T47D (cell line): ENCODE measurements at regions not wholly inside any gene's neighbourhood (a gene's known extent, or its start where the extent isn't known, plus 50 kb on each side); places are given as distances from the start of the nearest gene placed in this dataset.

Experiments
- DNase-seq, 2 experiments: peaks; one replicate each; pipeline versions ENCODE4 v3.0.0 to v3.0.0-alpha.2; 2011 to 2012; ENCODE audit warnings: low read depth in 1 of 2, low spot score in 1 of 2
- JUND ChIP-seq: IDR thresholded peaks from 2 replicates; pipeline ENCODE4 v1.6.1; 2012; ENCODE audit warnings: low read depth
- in situ Hi-C: cut with HindIII; loops from 2 replicates; pipeline ENCODE4 v1.10.0; 2016; ENCODE audit warnings: low sequenced_read_pairs, low pct_unique_long_range_greater_than_20kb

DNA sequence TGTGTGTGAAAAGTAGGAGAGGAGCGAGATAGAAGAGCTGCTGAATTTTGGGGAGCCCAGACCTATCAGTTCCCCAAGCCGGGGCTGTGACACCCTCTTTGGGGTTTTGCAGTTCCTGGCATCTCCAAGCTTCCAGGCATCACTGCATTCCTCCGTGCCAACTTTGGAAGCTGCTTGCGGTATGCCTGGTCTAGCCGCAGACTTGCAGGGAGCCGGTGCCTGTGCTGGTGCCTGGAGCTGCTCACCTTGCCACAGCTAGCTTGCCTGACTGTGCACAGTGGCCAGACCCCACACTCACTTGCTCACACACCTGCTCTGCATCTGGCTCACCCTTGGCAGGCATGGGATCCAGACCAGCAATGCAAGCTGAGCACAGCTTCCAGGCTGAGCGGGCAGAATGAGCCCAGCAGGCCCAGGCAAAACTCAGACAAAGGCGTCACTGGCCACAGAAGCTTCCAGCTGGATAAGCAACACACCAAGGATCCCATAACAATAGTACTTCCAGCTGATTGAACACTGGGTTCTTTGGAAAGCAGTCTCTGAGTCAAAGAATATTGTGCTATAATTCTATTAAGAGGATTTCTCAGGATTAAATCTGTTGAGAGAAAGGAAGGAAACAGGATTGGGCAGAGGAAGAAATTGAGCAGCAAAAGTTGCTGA, 390.9 kb downstream of the TEX13C start:
- no peak for DNase-seq
- in situ Hi-C loops = no loop called here
- no peak for TF ChIP-seq JUND

DNA sequence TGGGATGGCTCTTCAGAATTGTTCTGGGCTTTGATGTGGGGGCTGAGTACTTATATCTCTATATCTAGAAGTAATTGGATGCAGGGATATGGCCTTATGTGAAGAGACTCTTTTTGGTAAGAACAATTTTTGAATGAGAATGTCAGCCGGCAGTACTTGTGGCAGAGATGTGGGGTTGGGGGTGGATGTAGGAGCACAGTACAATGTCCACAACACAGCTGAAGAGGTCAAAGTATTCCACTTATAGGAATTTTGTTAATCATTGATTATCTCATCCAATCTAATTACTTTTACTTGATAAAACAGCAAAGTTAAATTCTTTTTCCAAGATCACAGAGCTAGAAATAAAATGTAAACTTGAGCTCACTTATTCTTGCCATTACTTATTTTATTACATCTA, 391.4 kb downstream of the TEX13C start:
- TF ChIP-seq JUND = no peak
- in situ Hi-C loops = no loop called here

DNA sequence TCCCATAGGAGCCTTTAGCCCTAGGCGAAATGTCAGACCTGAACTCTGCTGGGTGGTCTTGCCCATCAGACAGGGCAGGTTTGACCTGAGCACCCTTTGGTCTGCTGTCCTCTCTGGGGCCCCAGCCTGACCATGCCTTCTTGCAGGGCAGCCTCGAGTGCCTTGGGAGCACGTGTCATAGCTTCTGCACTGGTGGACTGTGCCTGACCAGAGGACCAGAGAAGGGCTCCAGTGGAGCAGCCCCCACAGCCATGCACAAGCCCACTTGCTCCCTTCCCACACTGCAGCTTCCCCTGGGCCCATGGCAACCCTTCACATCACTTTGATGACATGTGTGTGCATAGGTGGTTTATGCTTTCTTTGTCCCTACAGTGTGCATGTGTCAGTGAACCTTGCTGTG, 394.0 kb downstream of the TEX13C start:
- no peak for TF ChIP-seq JUND
- in situ Hi-C loops = no loop called here

More for the DNA sequence above, 391.4 kb downstream of the TEX13C start:
- no peak for DNase-seq

DNA sequence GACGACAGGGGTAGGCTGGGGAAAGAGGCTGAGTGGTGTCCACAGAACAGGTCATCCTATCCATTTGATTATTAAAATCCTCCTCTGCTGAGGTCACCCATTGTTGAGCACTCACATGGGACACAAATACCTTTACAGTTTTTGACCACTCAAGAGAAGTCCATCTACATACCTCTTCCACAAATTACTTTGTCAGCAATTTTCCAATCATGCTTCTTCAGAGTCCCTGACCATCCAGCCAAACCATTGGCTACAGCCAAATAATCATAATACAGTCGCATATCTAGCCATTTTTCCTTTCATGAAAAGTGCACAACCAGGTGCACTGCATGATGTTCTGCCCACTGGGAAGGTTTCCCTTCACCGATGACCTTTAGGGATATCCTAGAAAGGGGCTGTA, 407.4 kb downstream of the TEX13C start:
- no peak for DNase-seq
- TF ChIP-seq JUND = no peak
- in situ Hi-C loops = no loop called here

More for the DNA sequence above, 394.0 kb downstream of the TEX13C start:
- no peak for DNase-seq

DNA sequence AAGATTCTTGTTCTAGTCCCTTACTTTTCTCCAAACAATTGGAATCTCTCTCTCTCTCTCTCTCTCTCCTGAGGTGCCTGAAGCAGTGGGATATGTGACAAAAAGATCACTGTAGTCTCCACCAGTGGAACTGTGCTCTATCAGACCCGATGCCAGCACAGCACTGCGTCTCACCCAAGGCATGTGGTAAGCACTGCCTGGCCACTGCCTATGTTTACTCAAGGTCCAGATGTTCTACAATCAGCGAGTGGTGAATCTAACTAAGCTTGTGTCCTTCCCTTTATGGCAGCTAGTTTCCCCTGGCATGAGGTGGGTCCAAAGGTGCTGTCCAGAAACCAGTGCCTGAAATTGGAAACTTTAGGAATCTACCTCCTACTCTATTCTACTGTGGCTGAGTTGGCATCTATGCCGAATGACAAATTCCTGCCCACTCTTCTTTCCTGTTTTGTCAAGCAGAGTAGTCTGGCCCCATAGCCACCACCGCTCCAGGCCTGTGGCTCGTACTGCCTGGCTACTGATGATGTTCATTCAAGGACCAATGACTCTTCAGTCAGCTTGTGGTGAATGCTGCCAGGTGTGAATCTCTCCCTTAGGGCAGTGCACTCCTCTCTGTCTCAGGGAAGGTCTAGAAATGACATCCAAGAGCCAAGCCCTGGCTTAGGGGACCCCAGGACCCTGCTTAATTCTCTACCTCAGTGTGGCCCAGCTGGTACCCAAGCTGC, 416.5 kb downstream of the TEX13C start:
- TF ChIP-seq JUND = no peak
- in situ Hi-C loops = no loop called here
- no peak for DNase-seq

DNA sequence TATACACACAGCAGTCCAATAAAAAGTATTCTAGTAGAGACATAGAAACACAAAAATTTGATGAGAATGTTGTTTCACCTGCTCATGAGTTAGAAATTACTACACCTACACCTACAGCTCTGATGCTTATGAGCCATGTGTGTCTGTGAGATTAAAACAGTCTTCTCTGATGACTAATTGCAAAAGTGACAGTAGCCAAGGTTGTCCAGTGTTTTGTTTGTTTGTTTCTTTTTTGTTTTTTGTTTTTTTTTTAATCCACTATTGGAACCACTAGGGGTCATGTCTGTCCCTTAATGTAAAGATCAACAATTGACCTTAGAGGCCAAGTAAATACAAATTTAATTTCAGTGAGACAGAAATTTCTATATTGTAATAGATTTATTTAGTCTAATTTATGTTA, 423.1 kb downstream of the TEX13C start:
- no peak for DNase-seq
- in situ Hi-C loops = no loop called here
- TF ChIP-seq JUND = no peak

DNA sequence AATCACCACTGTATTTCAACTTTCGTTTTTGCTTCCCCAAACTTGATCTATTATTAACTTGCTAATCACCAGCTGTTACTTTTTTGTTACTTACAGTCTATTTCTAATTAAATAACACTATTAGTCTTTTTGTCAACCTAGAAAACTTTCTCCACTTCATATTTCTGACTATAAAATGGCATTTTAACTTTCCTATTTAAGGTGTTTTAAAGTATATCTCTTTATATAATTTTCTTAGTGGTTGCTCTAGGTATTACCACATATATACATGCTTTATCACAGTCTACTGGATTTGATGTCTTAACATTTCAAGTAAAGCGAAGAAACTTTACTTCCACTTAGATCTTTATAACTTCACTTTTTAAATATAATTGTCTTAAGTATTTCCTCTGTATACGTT, 421.2 kb downstream of the DCAF12L2 start:
- in situ Hi-C loops = no loop called here
- no peak for TF ChIP-seq JUND
- DNase-seq = no peak

DNA sequence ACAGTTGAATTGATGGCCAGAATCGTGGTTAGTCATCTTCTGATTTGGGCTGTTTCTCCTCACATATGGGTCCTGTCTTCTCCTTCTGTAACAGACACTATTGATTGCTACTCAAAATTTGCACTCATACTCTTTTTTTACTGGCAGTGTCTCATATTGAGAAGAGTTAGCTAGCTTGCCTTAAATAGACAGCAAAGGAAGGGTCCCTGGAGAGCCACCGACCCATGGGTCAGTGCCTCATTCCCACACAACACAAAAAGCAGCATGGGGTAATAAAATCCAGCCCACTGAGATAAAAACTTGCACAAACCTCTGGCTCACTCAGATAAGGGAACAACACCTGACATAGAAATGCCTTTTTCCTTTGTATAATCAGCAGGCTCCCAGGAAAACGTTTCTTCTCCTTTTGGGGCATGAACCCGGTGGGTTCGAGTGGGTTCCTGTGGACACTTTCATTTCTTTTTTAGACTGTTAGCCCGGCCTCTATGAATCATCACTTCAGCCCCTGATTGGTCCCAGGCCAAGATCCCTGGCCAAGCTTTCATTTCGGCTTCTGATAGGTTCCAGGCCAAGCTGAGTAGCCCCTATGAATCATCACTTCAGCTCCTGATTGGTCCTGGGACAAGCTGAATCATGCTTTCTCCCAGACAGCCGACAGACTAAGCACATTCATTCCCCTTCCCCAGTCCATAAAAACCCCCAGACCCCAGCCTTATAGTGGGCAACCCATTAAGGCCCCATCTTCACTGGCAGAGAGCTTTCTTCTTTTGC, 408.1 kb downstream of the DCAF12L2 start:
- no peak for DNase-seq
- in situ Hi-C loops = no loop called here
- no peak for TF ChIP-seq JUND

DNA sequence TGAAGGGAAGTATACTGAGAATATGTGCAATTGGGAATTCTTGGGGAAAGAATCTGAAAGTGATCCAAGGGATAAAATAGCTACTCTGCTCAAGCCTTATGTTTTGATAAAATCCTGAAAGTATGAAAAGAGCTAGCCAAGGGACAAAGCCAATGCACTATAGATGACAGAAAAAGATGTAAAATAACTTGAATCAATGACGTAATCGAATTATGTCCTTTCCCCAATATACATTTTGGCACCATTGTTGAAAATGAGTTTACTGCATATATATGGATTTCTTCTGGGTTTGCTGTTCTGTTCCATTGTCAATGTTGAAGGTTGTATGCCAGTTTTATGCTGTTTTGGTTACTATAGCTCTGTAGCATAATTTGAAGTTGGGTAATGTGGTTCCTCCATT, 407.3 kb downstream of the DCAF12L2 start:
- TF ChIP-seq JUND = no peak

DNA sequence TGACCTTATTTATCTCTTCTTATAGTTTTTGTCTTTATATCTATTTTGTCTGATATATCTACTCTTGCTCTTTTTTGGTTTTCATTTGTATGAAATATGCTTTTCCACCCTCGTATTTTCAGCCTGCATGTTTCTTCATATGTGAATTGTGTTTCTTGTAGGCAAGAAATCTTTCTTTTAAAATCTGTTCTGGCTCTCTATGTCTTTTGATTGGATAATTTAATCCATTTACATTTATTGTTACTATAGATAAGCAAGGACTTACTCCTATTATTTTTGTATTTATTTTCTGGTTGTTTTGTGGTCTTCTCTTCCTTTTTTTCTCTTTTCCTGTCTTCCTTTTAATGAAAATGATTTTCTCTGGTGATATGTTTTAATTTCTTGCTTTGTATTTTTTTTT, 403.1 kb downstream of the DCAF12L2 start:
- no peak for TF ChIP-seq JUND
- in situ Hi-C loops = no loop called here
- DNase-seq = no peak

More for the DNA sequence above, 407.3 kb downstream of the DCAF12L2 start:
- in situ Hi-C loops = no loop called here
- DNase-seq = no peak

DNA sequence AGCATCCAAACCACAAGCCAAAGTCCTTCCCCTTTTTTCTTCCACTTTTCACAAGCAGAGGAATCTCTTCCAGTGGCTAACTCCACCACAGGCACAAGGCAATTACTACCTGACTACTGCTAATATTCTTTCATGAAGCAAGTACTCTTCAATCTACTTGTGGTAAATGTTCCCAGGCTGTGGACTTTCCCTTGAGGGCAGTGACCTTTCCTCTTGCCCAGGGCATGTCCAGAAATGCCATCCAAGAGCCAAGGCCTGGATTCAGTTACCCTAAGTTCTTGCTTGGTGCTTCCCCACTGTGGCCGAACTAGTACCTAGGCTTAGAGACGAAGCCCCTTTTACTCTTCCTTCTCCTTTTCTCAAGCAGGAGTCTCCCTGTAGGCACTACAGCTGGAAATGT, 400.7 kb downstream of the DCAF12L2 start:
- DNase-seq = no peak
- TF ChIP-seq JUND = no peak
- in situ Hi-C loops = no loop called here

DNA sequence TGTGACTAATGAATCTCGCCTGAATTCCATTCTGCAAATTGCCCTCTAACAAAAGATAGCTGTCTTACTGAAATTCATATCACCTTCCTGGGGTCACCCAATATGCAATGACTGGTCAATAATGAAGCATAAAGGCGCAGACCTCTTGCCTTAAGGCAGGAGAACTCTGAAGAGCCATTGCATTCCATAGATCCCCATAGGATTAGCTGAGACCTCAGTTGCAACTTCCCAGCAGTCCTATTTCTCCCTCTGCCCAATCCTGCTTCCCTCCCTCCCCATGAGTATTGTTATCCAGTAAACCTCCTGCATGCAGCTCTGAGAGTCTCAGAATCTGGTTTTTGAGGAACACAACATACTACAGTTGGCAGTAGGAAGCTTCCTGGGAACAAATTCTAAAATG, 396.5 kb downstream of the DCAF12L2 start:
- no peak for TF ChIP-seq JUND
- in situ Hi-C loops = no loop called here
- no peak for DNase-seq

DNA sequence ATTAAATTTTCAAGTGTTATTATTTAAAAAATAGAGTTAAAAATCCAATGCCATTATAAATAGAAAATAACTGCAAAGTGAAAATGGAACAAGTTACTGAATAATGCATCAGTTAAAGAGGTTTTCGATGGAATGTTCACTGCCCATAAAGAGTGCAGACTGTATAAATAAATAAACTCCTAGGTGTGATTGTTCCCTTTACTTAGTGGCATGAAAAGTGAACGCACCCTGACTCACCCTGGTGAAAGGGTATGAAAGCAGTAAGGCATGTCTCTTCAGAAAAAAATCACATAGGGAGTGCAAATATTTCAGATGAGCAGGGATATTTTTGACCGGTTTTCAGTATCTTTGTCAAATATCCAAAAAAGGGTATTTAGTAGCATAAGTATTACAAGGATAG, 387.8 kb downstream of the DCAF12L2 start:
- in situ Hi-C loops = no loop called here
- DNase-seq = no peak
- no peak for TF ChIP-seq JUND
